H9 (cell line): ENCODE measurements at regions not wholly inside any gene's neighbourhood (a gene's known extent, or its start where the extent isn't known, plus 50 kb on each side); places are given as distances from the start of the nearest gene placed in this dataset.

Experiments used
- DNase-seq: peaks from one replicate; pipeline ENCODE4 v3.0.0-alpha.2; 2017
- H2AFZ ChIP-seq: one replicate; pipeline ENCODE4 v1.6.1; 2013; ENCODE audit warnings: mild to moderate bottlenecking, low read length, control low read depth, moderate library complexity
- H2AK5ac ChIP-seq: 2 replicates; pipeline ENCODE4 v1.6.1; 2013; ENCODE audit warnings: low read length, control low read depth, mixed read lengths; ENCODE audit not compliant: insufficient read length
- H2BK120ac ChIP-seq: one replicate; pipeline ENCODE4 v1.6.1; 2013; ENCODE audit warnings: low read depth, mild to moderate bottlenecking, low read length, control low read depth, inconsistent platforms; ENCODE audit not compliant: poor library complexity, severe bottlenecking
- H2BK12ac ChIP-seq: 2 replicates; pipeline ENCODE4 v1.6.1; 2013; ENCODE audit warnings: low read length, control low read depth, mixed read lengths, low read depth; ENCODE audit not compliant: insufficient read length
- H2BK15ac ChIP-seq: 2 replicates; pipeline ENCODE4 v1.6.1; 2013; ENCODE audit warnings: low read depth, low read length, control low read depth
- H2BK20ac ChIP-seq: one replicate; pipeline ENCODE4 v1.6.1; 2013; ENCODE audit warnings: low read depth, mild to moderate bottlenecking, low read length, control low read depth, inconsistent platforms; ENCODE audit not compliant: poor library complexity, severe bottlenecking
- H2BK5ac ChIP-seq: 2 replicates; pipeline ENCODE4 v1.6.1; 2013; ENCODE audit warnings: low read length, control low read depth, mixed read lengths; ENCODE audit not compliant: insufficient read length
- H3K14ac ChIP-seq: 2 replicates; pipeline ENCODE4 v1.6.1; 2013; ENCODE audit warnings: low read length, control low read depth; ENCODE audit not compliant: insufficient read depth
- H3K18ac ChIP-seq: 2 replicates; pipeline ENCODE4 v1.6.1; 2013; ENCODE audit warnings: low read depth, mild to moderate bottlenecking, mixed read lengths, low read length, control low read depth; ENCODE audit not compliant: insufficient read length
- H3K23ac ChIP-seq: 2 replicates; pipeline ENCODE4 v1.6.1; 2013; ENCODE audit warnings: low read length, control low read depth, mixed read lengths, low read depth; ENCODE audit not compliant: insufficient read length
- H3K23me2 ChIP-seq: 2 replicates; pipeline ENCODE4 v1.6.1; 2013; ENCODE audit warnings: low read depth, mild to moderate bottlenecking, mixed read lengths, low read length, control low read depth; ENCODE audit not compliant: insufficient read length, poor library complexity, severe bottlenecking
- H3K27ac ChIP-seq: 2 replicates; pipeline ENCODE4 v1.5.1; 2013; ENCODE audit warnings: low read length, control low read depth, mixed read lengths, low read depth; ENCODE audit not compliant: insufficient read length
- H3K27me3 ChIP-seq: 2 replicates; pipeline ENCODE4 v1.6.1; 2013; ENCODE audit warnings: low read length, control low read depth, inconsistent platforms; ENCODE audit not compliant: insufficient read depth
- H3K4ac ChIP-seq: 2 replicates; pipeline ENCODE4 v1.6.1; 2013; ENCODE audit warnings: low read depth, mild to moderate bottlenecking, control low read depth, inconsistent platforms, low read length, moderate library complexity
- H3K4me1 ChIP-seq: 2 replicates; pipeline ENCODE4 v1.6.1; 2013; ENCODE audit warnings: low read length, control low read depth, inconsistent platforms; ENCODE audit not compliant: insufficient read depth
- H3K4me2 ChIP-seq: 2 replicates; pipeline ENCODE4 v1.6.1; 2013; ENCODE audit warnings: low read length, control low read depth, mixed read lengths; ENCODE audit not compliant: insufficient read length, insufficient read depth
- H3K56ac ChIP-seq: 2 replicates; pipeline ENCODE4 v1.6.1; 2013; ENCODE audit warnings: low read depth, mild to moderate bottlenecking, mixed read lengths, low read length, control low read depth; ENCODE audit not compliant: insufficient read length
- H3K79me1 ChIP-seq: 2 replicates; pipeline ENCODE4 v1.6.1; 2013; ENCODE audit warnings: low read depth, mild to moderate bottlenecking, moderate library complexity, low read length, control low read depth, inconsistent platforms; ENCODE audit not compliant: insufficient read depth, poor library complexity, severe bottlenecking
- H3K79me2 ChIP-seq: 2 replicates; pipeline ENCODE4 v1.6.1; 2013; ENCODE audit warnings: low read length, control low read depth, inconsistent platforms; ENCODE audit not compliant: insufficient read depth
- H3K9ac ChIP-seq: 2 replicates; pipeline ENCODE4 v1.6.1; 2013; ENCODE audit warnings: low read length, control low read depth, mixed read lengths; ENCODE audit not compliant: insufficient read length; ENCODE audit errors: extremely low read depth
- H3K9me3 ChIP-seq: one replicate; pipeline ENCODE4 v1.6.1; 2013; ENCODE audit warnings: low read depth, low read length, inconsistent platforms; ENCODE audit not compliant: control insufficient read depth
- H3T11ph ChIP-seq: one replicate; pipeline ENCODE4 v1.6.1; 2013; ENCODE audit warnings: mild to moderate bottlenecking, low read length, control low read depth, inconsistent platforms
- H4K20me1 ChIP-seq: one replicate; pipeline ENCODE4 v1.6.1; 2013; ENCODE audit not compliant: control insufficient read depth, insufficient read length, insufficient read depth
- H4K5ac ChIP-seq: 2 replicates; pipeline ENCODE4 v1.6.1; 2013; ENCODE audit warnings: low read depth, mild to moderate bottlenecking, mixed read lengths, low read length, control low read depth; ENCODE audit not compliant: insufficient read length
- H4K8ac ChIP-seq: replicated peaks from 2 replicates; pipeline ENCODE4 v1.6.1; 2013; ENCODE audit warnings: low read length, control low read depth, mixed read lengths, low read depth; ENCODE audit not compliant: insufficient read length
- H4K91ac ChIP-seq: 2 replicates; pipeline ENCODE4 v1.6.1; 2013; ENCODE audit warnings: low read depth, mild to moderate bottlenecking, moderate library complexity, mixed read lengths, low read length, control low read depth; ENCODE audit not compliant: insufficient read length
- H3K27ac Mint-ChIP-seq, 3 experiments: 2 replicates in 2 of 3; 3 replicates in 1 of 3; pipeline ENCODE4 v1.8.0; 2020 to 2021; ENCODE audit warnings: mixed read lengths in 3 of 3, mild to moderate bottlenecking in 1 of 3, moderate library complexity in 1 of 3
- H3K27me3 Mint-ChIP-seq: 2 replicates; pipeline ENCODE4 v1.8.0; 2021; ENCODE audit warnings: low read depth, mild to moderate bottlenecking, moderate library complexity, mixed read lengths
- H3K36me3 Mint-ChIP-seq, 3 experiments: 2 replicates in 2 of 3; 3 replicates in 1 of 3; pipeline ENCODE4 v1.8.0; 2020 to 2021; ENCODE audit warnings: low read depth in 3 of 3, mixed read lengths in 3 of 3; ENCODE audit not compliant: insufficient read depth in 1 of 3
- H3K4me1 Mint-ChIP-seq, 2 experiments: 2 replicates each; pipeline ENCODE4 v1.8.0; 2020; ENCODE audit warnings: mixed read lengths in 2 of 2
- H3K4me3 Mint-ChIP-seq, 2 experiments: 2 replicates in 1 of 2; 3 replicates in 1 of 2; pipeline ENCODE4 v1.8.0; 2020 to 2021; ENCODE audit warnings: mild to moderate bottlenecking in 2 of 2, mixed read lengths in 2 of 2, moderate library complexity in 1 of 2
- H3K9me3 Mint-ChIP-seq, 2 experiments: 2 replicates in 1 of 2; 3 replicates in 1 of 2; pipeline ENCODE4 v1.8.0; 2020; ENCODE audit warnings: mild to moderate bottlenecking in 2 of 2, mixed read lengths in 2 of 2, moderate library complexity in 1 of 2
- whole genome bisulfite sequencing: extraction: QIAGEN DNeasy Blood & Tissue Kit; methylation state at CpG from one replicate; pipeline ENCODE4 v1.1.7; 2013; ENCODE audit warnings: missing lambda C conversion rate, low lambda C conversion rate, mixed read lengths; ENCODE audit not compliant: insufficient read length; ENCODE audit errors: extremely low coverage; 5-methylcytosine and 5-hydroxymethylcytosine counted together
- TF ChIP-seq, protein P1 (sequence below): fragments of 200-600 bp; sonication (generic); conservative IDR thresholded peaks from 3 replicates; pipeline ENCODE4 v1.8.0; 2021; ENCODE audit warnings: antibody characterized with exemption, mild to moderate bottlenecking

DNA sequence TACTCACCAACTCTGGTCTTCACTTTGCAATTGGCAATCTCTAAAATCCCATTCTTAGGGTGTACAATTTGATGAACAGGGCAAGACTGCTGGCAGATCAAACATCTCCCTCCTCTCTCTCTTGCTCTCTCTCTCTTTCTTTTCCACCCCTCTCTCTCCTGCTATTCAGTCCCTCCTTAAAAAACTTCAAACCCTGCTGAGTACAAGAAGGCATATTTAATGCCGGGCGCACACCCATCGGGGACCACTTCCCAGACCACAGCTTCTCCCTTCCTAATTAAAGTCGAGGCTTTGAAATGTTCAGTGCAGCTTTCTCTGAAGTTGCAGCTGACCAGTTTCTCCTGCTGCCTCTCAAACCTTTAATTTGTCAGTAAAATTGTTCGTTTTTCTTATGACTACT is 185.4 kb upstream of the CDH11 start:
- H3T11ph ChIP-seq: no peak overlapping the region
- H2AFZ ChIP-seq: no peak overlapping the region
- H3K4me1 ChIP-seq: peaks cover 4% of the 10 kb centered on the region; the same call in 1 of the 2 replicates
- H2BK15ac ChIP-seq: no peak overlapping the region
- no peak overlapping the region for H3K27ac Mint-ChIP-seq
- H3K4me1 Mint-ChIP-seq: peaks cover 5 to 15% of the 10 kb centered on the region in 2 experiments
- H3K9ac ChIP-seq: no peak overlapping the region
- no peaks in the 10 kb centered on the region for H3K23me2 ChIP-seq
- no peak for DNase-seq
- H2AK5ac ChIP-seq: no peak overlapping the region
- no peaks in the 10 kb centered on the region; the same call in 1 of the 2 replicates for H3K27me3 ChIP-seq
- no peak overlapping the region for H2BK5ac ChIP-seq
- no peak overlapping the region for H4K91ac ChIP-seq
- H3K23ac ChIP-seq: no peak overlapping the region
- TF ChIP-seq, protein P1, sequence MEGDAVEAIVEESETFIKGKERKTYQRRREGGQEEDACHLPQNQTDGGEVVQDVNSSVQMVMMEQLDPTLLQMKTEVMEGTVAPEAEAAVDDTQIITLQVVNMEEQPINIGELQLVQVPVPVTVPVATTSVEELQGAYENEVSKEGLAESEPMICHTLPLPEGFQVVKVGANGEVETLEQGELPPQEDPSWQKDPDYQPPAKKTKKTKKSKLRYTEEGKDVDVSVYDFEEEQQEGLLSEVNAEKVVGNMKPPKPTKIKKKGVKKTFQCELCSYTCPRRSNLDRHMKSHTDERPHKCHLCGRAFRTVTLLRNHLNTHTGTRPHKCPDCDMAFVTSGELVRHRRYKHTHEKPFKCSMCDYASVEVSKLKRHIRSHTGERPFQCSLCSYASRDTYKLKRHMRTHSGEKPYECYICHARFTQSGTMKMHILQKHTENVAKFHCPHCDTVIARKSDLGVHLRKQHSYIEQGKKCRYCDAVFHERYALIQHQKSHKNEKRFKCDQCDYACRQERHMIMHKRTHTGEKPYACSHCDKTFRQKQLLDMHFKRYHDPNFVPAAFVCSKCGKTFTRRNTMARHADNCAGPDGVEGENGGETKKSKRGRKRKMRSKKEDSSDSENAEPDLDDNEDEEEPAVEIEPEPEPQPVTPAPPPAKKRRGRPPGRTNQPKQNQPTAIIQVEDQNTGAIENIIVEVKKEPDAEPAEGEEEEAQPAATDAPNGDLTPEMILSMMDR: no peak
- WGBS: no CpG with 5 or more reads among the region's 5 CpGs
- H3K56ac ChIP-seq: no peak overlapping the region
- no peaks in the 10 kb centered on the region for H3K79me2 ChIP-seq
- no peak overlapping the region for H3K4me2 ChIP-seq
- H4K8ac ChIP-seq: no peak overlapping the region
- no peak overlapping the region for H2BK12ac ChIP-seq
- no peak overlapping the region for H3K4ac ChIP-seq
- no peak overlapping the region for H2BK120ac ChIP-seq
- H3K27me3 Mint-ChIP-seq: no peaks in the 10 kb centered on the region
- no peak overlapping the region for H4K5ac ChIP-seq
- peaks cover 0 to 5% (median 0%) of the 10 kb centered on the region in 3 experiments; a peak in 1 of 7 replicates for H3K36me3 Mint-ChIP-seq
- H3K4me3 Mint-ChIP-seq: no peak overlapping the region
- no peak overlapping the region for H3K18ac ChIP-seq
- no peaks in the 10 kb centered on the region for H4K20me1 ChIP-seq
- no peak overlapping the region for H2BK20ac ChIP-seq
- no peak overlapping the region for H3K14ac ChIP-seq
- no peaks in the 10 kb centered on the region for H3K9me3 ChIP-seq
- H3K9me3 Mint-ChIP-seq: peaks cover 0 to 7% of the 10 kb centered on the region in 2 experiments; a peak in 4 of 5 replicates
- no peak overlapping the region for H3K27ac ChIP-seq
- no peaks in the 10 kb centered on the region for H3K79me1 ChIP-seq
